H9 (cell line): ENCODE measurements at regions not wholly inside any gene's neighbourhood (a gene's known extent, or its start where the extent isn't known, plus 50 kb on each side); places are given as distances from the start of the nearest gene placed in this dataset.
"Not testable (repeated sequence)": the region's sequence is repeated elsewhere in the genome, so short reads cannot be mapped to it uniquely, and the experiment has no call there.

ENCODE experiments used
- DNase-seq: peaks from one replicate; pipeline ENCODE4 v3.0.0-alpha.2; 2017
- H2AFZ ChIP-seq: one replicate; pipeline ENCODE4 v1.6.1; 2013; ENCODE audit warnings: mild to moderate bottlenecking, low read length, control low read depth, moderate library complexity
- H2AK5ac ChIP-seq: 2 replicates; pipeline ENCODE4 v1.6.1; 2013; ENCODE audit warnings: low read length, control low read depth, mixed read lengths; ENCODE audit not compliant: insufficient read length
- H2BK120ac ChIP-seq: one replicate; pipeline ENCODE4 v1.6.1; 2013; ENCODE audit warnings: low read depth, mild to moderate bottlenecking, low read length, control low read depth, inconsistent platforms; ENCODE audit not compliant: poor library complexity, severe bottlenecking
- H2BK12ac ChIP-seq: 2 replicates; pipeline ENCODE4 v1.6.1; 2013; ENCODE audit warnings: low read length, control low read depth, mixed read lengths, low read depth; ENCODE audit not compliant: insufficient read length
- H2BK15ac ChIP-seq: 2 replicates; pipeline ENCODE4 v1.6.1; 2013; ENCODE audit warnings: low read depth, low read length, control low read depth
- H2BK20ac ChIP-seq: one replicate; pipeline ENCODE4 v1.6.1; 2013; ENCODE audit warnings: low read depth, mild to moderate bottlenecking, low read length, control low read depth, inconsistent platforms; ENCODE audit not compliant: poor library complexity, severe bottlenecking
- H2BK5ac ChIP-seq: 2 replicates; pipeline ENCODE4 v1.6.1; 2013; ENCODE audit warnings: low read length, control low read depth, mixed read lengths; ENCODE audit not compliant: insufficient read length
- H3K14ac ChIP-seq: 2 replicates; pipeline ENCODE4 v1.6.1; 2013; ENCODE audit warnings: low read length, control low read depth; ENCODE audit not compliant: insufficient read depth
- H3K18ac ChIP-seq: 2 replicates; pipeline ENCODE4 v1.6.1; 2013; ENCODE audit warnings: low read depth, mild to moderate bottlenecking, mixed read lengths, low read length, control low read depth; ENCODE audit not compliant: insufficient read length
- H3K23ac ChIP-seq: 2 replicates; pipeline ENCODE4 v1.6.1; 2013; ENCODE audit warnings: low read length, control low read depth, mixed read lengths, low read depth; ENCODE audit not compliant: insufficient read length
- H3K23me2 ChIP-seq: 2 replicates; pipeline ENCODE4 v1.6.1; 2013; ENCODE audit warnings: low read depth, mild to moderate bottlenecking, mixed read lengths, low read length, control low read depth; ENCODE audit not compliant: insufficient read length, poor library complexity, severe bottlenecking
- H3K27ac ChIP-seq: 2 replicates; pipeline ENCODE4 v1.5.1; 2013; ENCODE audit warnings: low read length, control low read depth, mixed read lengths, low read depth; ENCODE audit not compliant: insufficient read length
- H3K27me3 ChIP-seq: 2 replicates; pipeline ENCODE4 v1.6.1; 2013; ENCODE audit warnings: low read length, control low read depth, inconsistent platforms; ENCODE audit not compliant: insufficient read depth
- H3K4ac ChIP-seq: 2 replicates; pipeline ENCODE4 v1.6.1; 2013; ENCODE audit warnings: low read depth, mild to moderate bottlenecking, control low read depth, inconsistent platforms, low read length, moderate library complexity
- H3K4me1 ChIP-seq: 2 replicates; pipeline ENCODE4 v1.6.1; 2013; ENCODE audit warnings: low read length, control low read depth, inconsistent platforms; ENCODE audit not compliant: insufficient read depth
- H3K4me2 ChIP-seq: 2 replicates; pipeline ENCODE4 v1.6.1; 2013; ENCODE audit warnings: low read length, control low read depth, mixed read lengths; ENCODE audit not compliant: insufficient read length, insufficient read depth
- H3K56ac ChIP-seq: 2 replicates; pipeline ENCODE4 v1.6.1; 2013; ENCODE audit warnings: low read depth, mild to moderate bottlenecking, mixed read lengths, low read length, control low read depth; ENCODE audit not compliant: insufficient read length
- H3K79me1 ChIP-seq: 2 replicates; pipeline ENCODE4 v1.6.1; 2013; ENCODE audit warnings: low read depth, mild to moderate bottlenecking, moderate library complexity, low read length, control low read depth, inconsistent platforms; ENCODE audit not compliant: insufficient read depth, poor library complexity, severe bottlenecking
- H3K79me2 ChIP-seq: 2 replicates; pipeline ENCODE4 v1.6.1; 2013; ENCODE audit warnings: low read length, control low read depth, inconsistent platforms; ENCODE audit not compliant: insufficient read depth
- H3K9ac ChIP-seq: 2 replicates; pipeline ENCODE4 v1.6.1; 2013; ENCODE audit warnings: low read length, control low read depth, mixed read lengths; ENCODE audit not compliant: insufficient read length; ENCODE audit errors: extremely low read depth
- H3K9me3 ChIP-seq: one replicate; pipeline ENCODE4 v1.6.1; 2013; ENCODE audit warnings: low read depth, low read length, inconsistent platforms; ENCODE audit not compliant: control insufficient read depth
- H3T11ph ChIP-seq: one replicate; pipeline ENCODE4 v1.6.1; 2013; ENCODE audit warnings: mild to moderate bottlenecking, low read length, control low read depth, inconsistent platforms
- H4K20me1 ChIP-seq: one replicate; pipeline ENCODE4 v1.6.1; 2013; ENCODE audit not compliant: control insufficient read depth, insufficient read length, insufficient read depth
- H4K5ac ChIP-seq: 2 replicates; pipeline ENCODE4 v1.6.1; 2013; ENCODE audit warnings: low read depth, mild to moderate bottlenecking, mixed read lengths, low read length, control low read depth; ENCODE audit not compliant: insufficient read length
- H4K8ac ChIP-seq: replicated peaks from 2 replicates; pipeline ENCODE4 v1.6.1; 2013; ENCODE audit warnings: low read length, control low read depth, mixed read lengths, low read depth; ENCODE audit not compliant: insufficient read length
- H4K91ac ChIP-seq: 2 replicates; pipeline ENCODE4 v1.6.1; 2013; ENCODE audit warnings: low read depth, mild to moderate bottlenecking, moderate library complexity, mixed read lengths, low read length, control low read depth; ENCODE audit not compliant: insufficient read length
- H3K27ac Mint-ChIP-seq, 3 experiments: 2 replicates in 2 of 3; 3 replicates in 1 of 3; pipeline ENCODE4 v1.8.0; 2020 to 2021; ENCODE audit warnings: mixed read lengths in 3 of 3, mild to moderate bottlenecking in 1 of 3, moderate library complexity in 1 of 3
- H3K27me3 Mint-ChIP-seq: 2 replicates; pipeline ENCODE4 v1.8.0; 2021; ENCODE audit warnings: low read depth, mild to moderate bottlenecking, moderate library complexity, mixed read lengths
- H3K36me3 Mint-ChIP-seq, 3 experiments: 2 replicates in 2 of 3; 3 replicates in 1 of 3; pipeline ENCODE4 v1.8.0; 2020 to 2021; ENCODE audit warnings: low read depth in 3 of 3, mixed read lengths in 3 of 3; ENCODE audit not compliant: insufficient read depth in 1 of 3
- H3K4me1 Mint-ChIP-seq, 2 experiments: 2 replicates each; pipeline ENCODE4 v1.8.0; 2020; ENCODE audit warnings: mixed read lengths in 2 of 2
- H3K4me3 Mint-ChIP-seq, 2 experiments: 2 replicates in 1 of 2; 3 replicates in 1 of 2; pipeline ENCODE4 v1.8.0; 2020 to 2021; ENCODE audit warnings: mild to moderate bottlenecking in 2 of 2, mixed read lengths in 2 of 2, moderate library complexity in 1 of 2
- H3K9me3 Mint-ChIP-seq, 2 experiments: 2 replicates in 1 of 2; 3 replicates in 1 of 2; pipeline ENCODE4 v1.8.0; 2020; ENCODE audit warnings: mild to moderate bottlenecking in 2 of 2, mixed read lengths in 2 of 2, moderate library complexity in 1 of 2
- WGBS: extraction: QIAGEN DNeasy Blood & Tissue Kit; methylation state at CpG from one replicate; pipeline ENCODE4 v1.1.7; 2013; ENCODE audit warnings: missing lambda C conversion rate, low lambda C conversion rate, mixed read lengths; ENCODE audit not compliant: insufficient read length; ENCODE audit errors: extremely low coverage; 5-methylcytosine and 5-hydroxymethylcytosine counted together
- TF ChIP-seq, protein P1 (sequence below): fragments of 200-600 bp; sonication (generic); conservative IDR thresholded peaks from 3 replicates; pipeline ENCODE4 v1.8.0; 2021; ENCODE audit warnings: antibody characterized with exemption, mild to moderate bottlenecking

DNA sequence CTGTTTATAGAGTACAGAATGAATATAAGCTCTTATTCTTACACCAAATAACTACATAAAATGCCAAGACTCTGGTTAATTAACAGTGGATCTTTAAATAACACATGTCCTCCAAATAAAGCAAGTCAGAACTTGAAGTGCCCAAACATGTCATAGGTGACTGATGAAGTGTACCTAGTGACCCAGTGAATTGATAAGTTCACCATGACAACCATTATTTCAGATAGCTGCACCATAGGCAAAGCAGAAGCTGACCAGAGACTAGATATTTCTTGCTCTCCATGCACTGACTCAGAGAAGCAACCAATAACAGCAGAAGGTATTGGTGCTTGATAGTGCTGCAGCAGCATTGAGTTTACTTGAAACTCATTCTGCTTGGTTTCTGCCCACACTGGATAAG lies 192.1 kb downstream of the DUSP10 start:
- Histone ChIP-seq H2BK5ac (no peak overlapping the region), H2BK12ac (no peak overlapping the region), H4K20me1 (no peaks in the 10 kb centered on the region), H3K27me3 (no peaks in the 10 kb centered on the region), H2BK15ac (no peak overlapping the region), H2AK5ac (no peak overlapping the region), H3K23ac (no peak overlapping the region), H3K27ac (no peak overlapping the region), H2BK20ac (no peak overlapping the region), H3K4ac (no peak overlapping the region), H2AFZ (no peak overlapping the region), H2BK120ac (no peak overlapping the region), H3K9ac (no peak overlapping the region), H3K4me2 (no peak overlapping the region), H4K8ac (no peak overlapping the region), H3K14ac (no peak overlapping the region), H3K79me2 (no peaks in the 10 kb centered on the region), H3K4me1 (no peaks in the 10 kb centered on the region), H3K9me3 (no peaks in the 10 kb centered on the region), H4K5ac (no peak overlapping the region), H3K18ac (no peak overlapping the region), H3K56ac (no peak overlapping the region), H4K91ac (no peak overlapping the region), H3K23me2 (no peaks in the 10 kb centered on the region), H3K79me1 (no peaks in the 10 kb centered on the region), H3T11ph (no peak overlapping the region)
- Mint-ChIP-seq H3K9me3 (no peaks in the 10 kb centered on the region; a peak in 1 of 5 replicates), H3K27me3 (no peaks in the 10 kb centered on the region; the same call in 1 of the 2 replicates), H3K4me3 (no peak overlapping the region), H3K4me1 (no peaks in the 10 kb centered on the region), H3K36me3 (no peaks in the 10 kb centered on the region), H3K27ac (no peak overlapping the region)
- no peak for DNase-seq
- TF ChIP-seq, protein P1, sequence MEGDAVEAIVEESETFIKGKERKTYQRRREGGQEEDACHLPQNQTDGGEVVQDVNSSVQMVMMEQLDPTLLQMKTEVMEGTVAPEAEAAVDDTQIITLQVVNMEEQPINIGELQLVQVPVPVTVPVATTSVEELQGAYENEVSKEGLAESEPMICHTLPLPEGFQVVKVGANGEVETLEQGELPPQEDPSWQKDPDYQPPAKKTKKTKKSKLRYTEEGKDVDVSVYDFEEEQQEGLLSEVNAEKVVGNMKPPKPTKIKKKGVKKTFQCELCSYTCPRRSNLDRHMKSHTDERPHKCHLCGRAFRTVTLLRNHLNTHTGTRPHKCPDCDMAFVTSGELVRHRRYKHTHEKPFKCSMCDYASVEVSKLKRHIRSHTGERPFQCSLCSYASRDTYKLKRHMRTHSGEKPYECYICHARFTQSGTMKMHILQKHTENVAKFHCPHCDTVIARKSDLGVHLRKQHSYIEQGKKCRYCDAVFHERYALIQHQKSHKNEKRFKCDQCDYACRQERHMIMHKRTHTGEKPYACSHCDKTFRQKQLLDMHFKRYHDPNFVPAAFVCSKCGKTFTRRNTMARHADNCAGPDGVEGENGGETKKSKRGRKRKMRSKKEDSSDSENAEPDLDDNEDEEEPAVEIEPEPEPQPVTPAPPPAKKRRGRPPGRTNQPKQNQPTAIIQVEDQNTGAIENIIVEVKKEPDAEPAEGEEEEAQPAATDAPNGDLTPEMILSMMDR, result no peak

DNA sequence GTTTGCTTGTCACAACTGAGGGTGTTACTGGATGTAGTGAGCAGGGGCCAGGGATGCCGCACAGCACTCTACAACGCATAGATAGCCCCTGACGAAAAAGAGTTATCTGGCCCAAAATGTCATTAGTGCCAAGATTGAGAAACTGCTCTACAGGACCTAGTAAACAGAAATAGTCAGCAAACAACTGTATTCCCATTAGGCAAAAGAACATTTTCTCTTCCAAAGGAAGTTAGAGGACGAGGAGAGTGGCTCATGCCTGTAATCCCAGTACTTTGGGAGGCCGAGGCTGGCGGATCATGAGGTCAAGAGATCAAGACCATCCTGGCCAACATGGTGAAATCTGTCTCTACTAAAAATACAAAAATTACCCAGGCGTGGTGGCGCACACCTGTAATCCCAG lies 189.1 kb downstream of the DUSP10 start:
- not testable (repeated sequence) for H3K36me3 Mint-ChIP-seq, H4K91ac ChIP-seq, H4K8ac ChIP-seq, H3K4me2 ChIP-seq, H2BK20ac ChIP-seq, H3K56ac ChIP-seq, H2BK120ac ChIP-seq, H2BK15ac ChIP-seq, H2BK12ac ChIP-seq, H3K4ac ChIP-seq, H3K9me3 ChIP-seq, H3K79me2 ChIP-seq, H3K27me3 Mint-ChIP-seq, H3K23me2 ChIP-seq, H3K4me3 Mint-ChIP-seq, H4K20me1 ChIP-seq, H3K23ac ChIP-seq, H3K18ac ChIP-seq, H3K9ac ChIP-seq, H2AFZ ChIP-seq, H3K27ac ChIP-seq, H3K4me1 ChIP-seq, H3K27ac Mint-ChIP-seq, H4K5ac ChIP-seq, H3T11ph ChIP-seq, H3K14ac ChIP-seq, DNase-seq, H3K9me3 Mint-ChIP-seq, H3K4me1 Mint-ChIP-seq, H3K27me3 ChIP-seq, H3K79me1 ChIP-seq, H2BK5ac ChIP-seq, H2AK5ac ChIP-seq
- no CpG with 5 or more reads among the region's 8 CpGs for WGBS
